GM23248 (cell line): ENCODE measurements at regions not wholly inside any gene's neighbourhood (a gene's known extent, or its start where the extent isn't known, plus 50 kb on each side); places are given as distances from the start of the nearest gene placed in this dataset.

Experiments used
- EZH2 ChIP-seq: fragments of 200-600 bp; sonication (generic); IDR thresholded peaks from 2 replicates; pipeline ENCODE4 v1.6.1; 2018; ENCODE audit warnings: antibody characterized with exemption, mild to moderate bottlenecking; ENCODE audit not compliant: insufficient read depth, poor library complexity, severe bottlenecking
- EZH2phosphoT487 ChIP-seq: fragments of 200-600 bp; sonication (generic); IDR thresholded peaks from 2 replicates; pipeline ENCODE4 v1.6.1; 2018; ENCODE audit warnings: antibody characterized with exemption, moderate library complexity, mild to moderate bottlenecking, low read depth; ENCODE audit not compliant: insufficient read depth

DNA sequence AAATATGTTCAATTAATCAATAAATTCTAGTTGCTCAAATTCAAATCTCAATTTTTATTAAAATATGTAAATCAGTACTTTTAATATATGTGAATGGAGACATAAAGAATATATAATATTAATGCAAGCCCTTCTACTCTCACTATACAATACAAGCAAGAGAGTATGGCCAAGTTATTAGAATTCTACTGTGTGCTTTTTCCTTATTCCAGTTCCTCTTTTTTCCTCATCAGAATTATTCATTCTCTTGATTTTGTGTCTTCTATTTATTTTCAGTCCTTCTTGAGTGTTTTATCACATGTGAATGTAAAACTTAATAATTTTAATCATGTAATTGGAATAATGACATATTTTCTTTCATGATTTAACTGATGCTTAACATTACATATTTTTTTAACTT is 276.8 kb downstream of the PCDH20 start:
- TF ChIP-seq EZH2 (no peak), EZH2phosphoT487 (no peak)
